ENCODE measurements at regions not wholly inside any gene's neighbourhood (a gene's known extent, or its start where the extent isn't known, plus 50 kb on each side); places are given as distances from the start of the nearest gene placed in this dataset.

DNA sequence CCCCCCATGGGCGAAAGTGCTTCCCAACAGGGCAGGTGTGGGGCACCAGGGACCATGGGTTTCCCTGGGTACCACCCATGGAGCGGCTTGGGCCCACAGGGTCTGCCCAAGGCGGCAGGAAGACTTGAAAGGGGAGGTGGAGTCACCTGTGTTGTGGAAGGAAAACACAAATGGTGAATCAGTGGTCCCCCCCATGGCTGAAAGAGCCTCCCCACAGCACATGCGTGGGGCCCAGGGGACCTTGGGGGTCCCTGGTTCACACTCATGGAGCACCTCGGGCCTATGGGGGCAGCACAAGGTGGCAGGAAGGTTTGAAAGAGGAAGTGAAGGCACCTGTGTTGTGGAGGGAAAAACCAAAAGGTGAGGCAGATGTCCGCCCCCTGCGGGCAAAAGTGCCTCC is 581.9 kb downstream of the ALG10 start:
- peaks cover 4 to 55% (median 28%) of the 10 kb centered on the region in 4 donors for H3K9me3 ChIP-seq (ENCODE audit: control insufficient read depth in 4 of 4, low read length in 3 of 4)
- WGBS = 34% methylated on average over 7 of the region's 7 CpGs
- no peak for TF ChIP-seq GABPA (IDR thresholded peaks at IDR 0.05 in 1 of 2, conservative IDR thresholded peaks at IDR 0.05 in 1 of 2)
- TF ChIP-seq, protein P1, sequence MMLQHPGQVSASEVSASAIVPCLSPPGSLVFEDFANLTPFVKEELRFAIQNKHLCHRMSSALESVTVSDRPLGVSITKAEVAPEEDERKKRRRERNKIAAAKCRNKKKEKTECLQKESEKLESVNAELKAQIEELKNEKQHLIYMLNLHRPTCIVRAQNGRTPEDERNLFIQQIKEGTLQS (IDR thresholded peaks at IDR 0.05) = no peak
- TF ChIP-seq EGR1 (IDR thresholded peaks at IDR 0.05; ENCODE audit: low read depth in 2 of 2) = no peak
- no peak for TF ChIP-seq HNF4G (IDR thresholded peaks at IDR 0.05)
- TF ChIP-seq, protein P2, sequence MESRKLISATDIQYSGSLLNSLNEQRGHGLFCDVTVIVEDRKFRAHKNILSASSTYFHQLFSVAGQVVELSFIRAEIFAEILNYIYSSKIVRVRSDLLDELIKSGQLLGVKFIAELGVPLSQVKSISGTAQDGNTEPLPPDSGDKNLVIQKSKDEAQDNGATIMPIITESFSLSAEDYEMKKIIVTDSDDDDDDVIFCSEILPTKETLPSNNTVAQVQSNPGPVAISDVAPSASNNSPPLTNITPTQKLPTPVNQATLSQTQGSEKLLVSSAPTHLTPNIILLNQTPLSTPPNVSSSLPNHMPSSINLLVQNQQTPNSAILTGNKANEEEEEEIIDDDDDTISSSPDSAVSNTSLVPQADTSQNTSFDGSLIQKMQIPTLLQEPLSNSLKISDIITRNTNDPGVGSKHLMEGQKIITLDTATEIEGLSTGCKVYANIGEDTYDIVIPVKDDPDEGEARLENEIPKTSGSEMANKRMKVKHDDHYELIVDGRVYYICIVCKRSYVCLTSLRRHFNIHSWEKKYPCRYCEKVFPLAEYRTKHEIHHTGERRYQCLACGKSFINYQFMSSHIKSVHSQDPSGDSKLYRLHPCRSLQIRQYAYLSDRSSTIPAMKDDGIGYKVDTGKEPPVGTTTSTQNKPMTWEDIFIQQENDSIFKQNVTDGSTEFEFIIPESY (IDR thresholded peaks at IDR 0.05) = no peak
- TF ChIP-seq NR2F2 (IDR thresholded peaks at IDR 0.05) = no peak

DNA sequence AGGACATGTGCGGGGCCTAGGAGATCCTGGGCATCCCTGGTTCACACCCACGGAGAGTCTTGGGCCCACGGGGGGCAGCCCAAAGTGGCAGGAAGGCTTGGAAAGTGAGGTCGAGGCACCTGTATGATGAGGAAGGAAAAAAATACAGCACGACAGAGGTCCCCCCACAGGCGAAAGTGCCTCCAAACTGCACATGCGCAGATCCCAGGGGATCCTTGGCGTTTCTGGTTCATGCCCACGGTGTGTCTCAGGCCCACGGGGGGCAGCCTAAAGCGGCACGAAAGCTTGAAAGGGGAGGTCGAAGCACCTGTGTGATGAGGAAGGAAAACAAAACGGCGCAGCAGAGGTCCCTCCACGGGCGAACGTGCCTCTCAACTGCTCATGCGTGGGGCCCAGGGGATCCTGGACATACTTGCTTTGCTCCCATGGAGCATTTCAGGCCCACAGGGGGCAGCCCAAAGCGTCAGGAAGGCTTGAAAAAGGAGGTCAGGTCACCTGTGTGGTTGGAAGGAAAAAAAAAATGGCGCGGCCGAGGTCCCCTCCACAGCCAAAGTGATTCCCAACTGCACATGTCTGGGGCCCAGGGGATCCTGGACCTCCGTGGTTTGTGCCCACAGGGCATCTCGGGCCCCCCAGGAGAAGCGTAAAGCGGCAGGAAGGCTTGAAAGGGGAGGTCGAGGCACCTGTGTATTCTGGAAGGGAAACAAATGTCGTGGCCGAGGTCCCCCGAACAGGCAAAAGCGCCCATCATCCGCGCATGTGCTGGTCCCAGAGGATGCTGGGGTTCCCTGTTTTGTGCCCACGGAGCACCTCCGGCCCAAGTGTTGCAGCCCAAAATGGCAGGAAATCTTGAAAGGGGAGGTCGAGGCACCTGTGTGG is 582.6 kb downstream of the ALG10 start:
- DNase-seq (ENCODE audit: low spot score) = no peak
- Histone ChIP-seq H3K4me3 (ENCODE audit: low read depth in 1 of 3, low read length in 3 of 3) (no peak overlapping the region), H3K9ac (ENCODE audit: low read depth in 1 of 2, low read length in 2 of 2) (no peak overlapping the region), H3K27ac (ENCODE audit: low read depth in 1 of 2, low read length in 2 of 2) (no peak overlapping the region), H3K27me3 (ENCODE audit: control insufficient read depth in 4 of 4, insufficient read depth in 4 of 4, low read length in 3 of 4) (no peaks in the 10 kb centered on the region), H3K9me3 (ENCODE audit: control insufficient read depth in 4 of 4, low read length in 3 of 4) (peaks cover 4 to 54% (median 26%) of the 10 kb centered on the region in 4 donors), H3K4me1 (ENCODE audit: control insufficient read depth in 4 of 4, insufficient read depth in 4 of 4, low read length in 3 of 4) (no peaks in the 10 kb centered on the region), H3K36me3 (ENCODE audit: control insufficient read depth in 4 of 4, insufficient read depth in 3 of 4, low read depth in 1 of 4, low read length in 3 of 4) (no peaks in the 10 kb centered on the region)
- WGBS = 61% methylated on average over 37 of the region's 37 CpGs
- TF ChIP-seq RXRA (IDR thresholded peaks at IDR 0.05) (no peak), GABPA (IDR thresholded peaks at IDR 0.05 in 1 of 2, conservative IDR thresholded peaks at IDR 0.05 in 1 of 2) (no peak), HNF4G (IDR thresholded peaks at IDR 0.05) (no peak), RAD21 (IDR thresholded peaks at IDR 0.05) (no peak), JUND (IDR thresholded peaks at IDR 0.05) (no peak), FOXA1 (IDR thresholded peaks at IDR 0.05) (no peak)
- TF ChIP-seq, protein P3, sequence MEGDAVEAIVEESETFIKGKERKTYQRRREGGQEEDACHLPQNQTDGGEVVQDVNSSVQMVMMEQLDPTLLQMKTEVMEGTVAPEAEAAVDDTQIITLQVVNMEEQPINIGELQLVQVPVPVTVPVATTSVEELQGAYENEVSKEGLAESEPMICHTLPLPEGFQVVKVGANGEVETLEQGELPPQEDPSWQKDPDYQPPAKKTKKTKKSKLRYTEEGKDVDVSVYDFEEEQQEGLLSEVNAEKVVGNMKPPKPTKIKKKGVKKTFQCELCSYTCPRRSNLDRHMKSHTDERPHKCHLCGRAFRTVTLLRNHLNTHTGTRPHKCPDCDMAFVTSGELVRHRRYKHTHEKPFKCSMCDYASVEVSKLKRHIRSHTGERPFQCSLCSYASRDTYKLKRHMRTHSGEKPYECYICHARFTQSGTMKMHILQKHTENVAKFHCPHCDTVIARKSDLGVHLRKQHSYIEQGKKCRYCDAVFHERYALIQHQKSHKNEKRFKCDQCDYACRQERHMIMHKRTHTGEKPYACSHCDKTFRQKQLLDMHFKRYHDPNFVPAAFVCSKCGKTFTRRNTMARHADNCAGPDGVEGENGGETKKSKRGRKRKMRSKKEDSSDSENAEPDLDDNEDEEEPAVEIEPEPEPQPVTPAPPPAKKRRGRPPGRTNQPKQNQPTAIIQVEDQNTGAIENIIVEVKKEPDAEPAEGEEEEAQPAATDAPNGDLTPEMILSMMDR (IDR thresholded peaks at IDR 0.05; ENCODE audit: low read depth, low read length, missing input control) = no peak

More for the DNA sequence above, 581.9 kb downstream of the ALG10 start:
- Histone ChIP-seq H3K4me3 (ENCODE audit: low read depth in 1 of 3, low read length in 3 of 3) (peak overlapping the region in 1 of 3 donors; percentile 49), H3K9ac (ENCODE audit: low read depth in 1 of 2, low read length in 2 of 2) (no peak overlapping the region), H3K27me3 (ENCODE audit: control insufficient read depth in 4 of 4, insufficient read depth in 4 of 4, low read length in 3 of 4) (no peaks in the 10 kb centered on the region), H3K27ac (ENCODE audit: low read depth in 1 of 2, low read length in 2 of 2) (no peak overlapping the region), H3K4me1 (ENCODE audit: control insufficient read depth in 4 of 4, insufficient read depth in 4 of 4, low read length in 3 of 4) (no peaks in the 10 kb centered on the region), H3K36me3 (ENCODE audit: control insufficient read depth in 4 of 4, insufficient read depth in 3 of 4, low read depth in 1 of 4, low read length in 3 of 4) (no peaks in the 10 kb centered on the region)
- DNase-seq (ENCODE audit: low spot score) = no peak

DNA sequence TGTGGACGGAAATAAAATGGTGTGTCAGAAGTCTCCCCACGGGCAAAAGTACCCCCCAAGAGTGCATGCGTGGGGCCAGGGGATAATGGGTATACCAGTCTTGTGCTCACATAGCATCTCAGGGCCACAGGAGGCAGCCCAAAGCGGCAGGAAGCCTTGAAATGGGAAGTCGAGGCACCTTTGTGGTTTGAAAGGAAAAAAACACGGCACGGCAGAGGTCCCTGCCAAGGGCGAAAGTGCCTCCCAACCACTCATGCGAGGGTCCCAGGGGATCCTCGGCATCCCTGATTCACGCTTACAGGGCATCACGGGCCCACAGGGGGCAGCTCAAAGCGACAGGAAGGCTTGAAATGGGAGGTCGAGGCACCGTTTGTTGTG is 583.2 kb downstream of the ALG10 start:
- H3K27ac ChIP-seq (ENCODE audit: low read depth in 1 of 2, low read length in 2 of 2) = no peak overlapping the region
- H3K4me1 ChIP-seq (ENCODE audit: control insufficient read depth in 4 of 4, insufficient read depth in 4 of 4, low read length in 3 of 4) = no peaks in the 10 kb centered on the region
- DNase-seq (ENCODE audit: low spot score) = no peak
- no peak overlapping the region for H3K9ac ChIP-seq (ENCODE audit: low read depth in 1 of 2, low read length in 2 of 2)
- H3K9me3 ChIP-seq (ENCODE audit: control insufficient read depth in 4 of 4, low read length in 3 of 4) = peaks cover 4 to 54% (median 25%) of the 10 kb centered on the region in 4 donors
- 61% methylated on average over 15 of the region's 15 CpGs for WGBS
- TF ChIP-seq TAF1 (conservative IDR thresholded peaks at IDR 0.05) = no peak
- TF ChIP-seq JUND (IDR thresholded peaks at IDR 0.05) = no peak
- TF ChIP-seq FOXA2 (IDR thresholded peaks at IDR 0.05) = no peak
- TF ChIP-seq, protein P4, sequence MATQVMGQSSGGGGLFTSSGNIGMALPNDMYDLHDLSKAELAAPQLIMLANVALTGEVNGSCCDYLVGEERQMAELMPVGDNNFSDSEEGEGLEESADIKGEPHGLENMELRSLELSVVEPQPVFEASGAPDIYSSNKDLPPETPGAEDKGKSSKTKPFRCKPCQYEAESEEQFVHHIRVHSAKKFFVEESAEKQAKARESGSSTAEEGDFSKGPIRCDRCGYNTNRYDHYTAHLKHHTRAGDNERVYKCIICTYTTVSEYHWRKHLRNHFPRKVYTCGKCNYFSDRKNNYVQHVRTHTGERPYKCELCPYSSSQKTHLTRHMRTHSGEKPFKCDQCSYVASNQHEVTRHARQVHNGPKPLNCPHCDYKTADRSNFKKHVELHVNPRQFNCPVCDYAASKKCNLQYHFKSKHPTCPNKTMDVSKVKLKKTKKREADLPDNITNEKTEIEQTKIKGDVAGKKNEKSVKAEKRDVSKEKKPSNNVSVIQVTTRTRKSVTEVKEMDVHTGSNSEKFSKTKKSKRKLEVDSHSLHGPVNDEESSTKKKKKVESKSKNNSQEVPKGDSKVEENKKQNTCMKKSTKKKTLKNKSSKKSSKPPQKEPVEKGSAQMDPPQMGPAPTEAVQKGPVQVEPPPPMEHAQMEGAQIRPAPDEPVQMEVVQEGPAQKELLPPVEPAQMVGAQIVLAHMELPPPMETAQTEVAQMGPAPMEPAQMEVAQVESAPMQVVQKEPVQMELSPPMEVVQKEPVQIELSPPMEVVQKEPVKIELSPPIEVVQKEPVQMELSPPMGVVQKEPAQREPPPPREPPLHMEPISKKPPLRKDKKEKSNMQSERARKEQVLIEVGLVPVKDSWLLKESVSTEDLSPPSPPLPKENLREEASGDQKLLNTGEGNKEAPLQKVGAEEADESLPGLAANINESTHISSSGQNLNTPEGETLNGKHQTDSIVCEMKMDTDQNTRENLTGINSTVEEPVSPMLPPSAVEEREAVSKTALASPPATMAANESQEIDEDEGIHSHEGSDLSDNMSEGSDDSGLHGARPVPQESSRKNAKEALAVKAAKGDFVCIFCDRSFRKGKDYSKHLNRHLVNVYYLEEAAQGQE (IDR thresholded peaks at IDR 0.05) = no peak
- TF ChIP-seq NR2F2 (IDR thresholded peaks at IDR 0.05) = no peak
- TF ChIP-seq FOXA1 (IDR thresholded peaks at IDR 0.05) = no peak
- no peak for TF ChIP-seq RAD21 (IDR thresholded peaks at IDR 0.05)
- no peaks in the 10 kb centered on the region for H3K36me3 ChIP-seq (ENCODE audit: control insufficient read depth in 4 of 4, insufficient read depth in 3 of 4, low read depth in 1 of 4, low read length in 3 of 4)
- H3K27me3 ChIP-seq (ENCODE audit: control insufficient read depth in 4 of 4, insufficient read depth in 4 of 4, low read length in 3 of 4) = no peaks in the 10 kb centered on the region
- no peak overlapping the region for H3K4me3 ChIP-seq (ENCODE audit: low read depth in 1 of 3, low read length in 3 of 3)

Data from liver (tissue), 8 donors.